DMS153 (cell line): ENCODE measurements at regions not wholly inside any gene's neighbourhood (a gene's known extent, or its start where the extent isn't known, plus 50 kb on each side); places are given as distances from the start of the nearest gene placed in this dataset.

Experiments
- DNase-seq: peaks from one replicate; lab custom pipeline; 2025; lab: John Stamatoyannopoulos, UW

- DNase-seq: no peak
Observed at GRCh38 chrX:39174241-39174771, 373.0 kb downstream of the MID1IP1 start.

GRCh38 chrX:39174772-39175417 is 373.6 kb downstream of the MID1IP1 start:
- DNase-seq: peak; percentile 54

- DNase-seq: no peak
Observed at GRCh38 chrX:39175418-39176057, 374.3 kb downstream of the MID1IP1 start.

- DNase-seq: no peak
Observed at GRCh38 chrX:39176105-39176504, 374.8 kb downstream of the MID1IP1 start.

GRCh38 chrX:39189431-39189830 is 388.2 kb downstream of the MID1IP1 start:
- DNase-seq: no peak

- DNase-seq: no peak
Observed at GRCh38 chrX:39194673-39195072, 393.4 kb downstream of the MID1IP1 start.

DNA sequence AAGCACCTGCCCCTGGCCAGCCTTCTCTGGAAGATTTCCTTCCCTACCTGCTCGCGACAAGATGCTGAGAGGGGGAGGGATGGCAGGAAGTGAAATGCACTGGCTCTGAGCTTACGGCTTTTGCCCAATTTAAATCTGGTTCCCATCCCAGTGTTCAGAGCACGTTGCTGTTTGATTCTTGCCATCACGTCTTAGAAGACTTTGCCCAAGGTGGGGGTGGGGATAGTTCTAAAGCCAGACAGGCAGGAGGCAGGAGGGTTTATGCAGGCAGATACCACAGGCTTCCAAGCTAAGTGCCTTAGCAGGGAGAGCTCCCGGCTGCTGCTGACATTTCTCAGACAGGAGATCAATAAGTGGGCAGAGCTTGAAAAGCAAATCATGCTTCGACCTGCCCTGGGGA is 393.9 kb downstream of the MID1IP1 start:
- DNase-seq: no peak

DNA sequence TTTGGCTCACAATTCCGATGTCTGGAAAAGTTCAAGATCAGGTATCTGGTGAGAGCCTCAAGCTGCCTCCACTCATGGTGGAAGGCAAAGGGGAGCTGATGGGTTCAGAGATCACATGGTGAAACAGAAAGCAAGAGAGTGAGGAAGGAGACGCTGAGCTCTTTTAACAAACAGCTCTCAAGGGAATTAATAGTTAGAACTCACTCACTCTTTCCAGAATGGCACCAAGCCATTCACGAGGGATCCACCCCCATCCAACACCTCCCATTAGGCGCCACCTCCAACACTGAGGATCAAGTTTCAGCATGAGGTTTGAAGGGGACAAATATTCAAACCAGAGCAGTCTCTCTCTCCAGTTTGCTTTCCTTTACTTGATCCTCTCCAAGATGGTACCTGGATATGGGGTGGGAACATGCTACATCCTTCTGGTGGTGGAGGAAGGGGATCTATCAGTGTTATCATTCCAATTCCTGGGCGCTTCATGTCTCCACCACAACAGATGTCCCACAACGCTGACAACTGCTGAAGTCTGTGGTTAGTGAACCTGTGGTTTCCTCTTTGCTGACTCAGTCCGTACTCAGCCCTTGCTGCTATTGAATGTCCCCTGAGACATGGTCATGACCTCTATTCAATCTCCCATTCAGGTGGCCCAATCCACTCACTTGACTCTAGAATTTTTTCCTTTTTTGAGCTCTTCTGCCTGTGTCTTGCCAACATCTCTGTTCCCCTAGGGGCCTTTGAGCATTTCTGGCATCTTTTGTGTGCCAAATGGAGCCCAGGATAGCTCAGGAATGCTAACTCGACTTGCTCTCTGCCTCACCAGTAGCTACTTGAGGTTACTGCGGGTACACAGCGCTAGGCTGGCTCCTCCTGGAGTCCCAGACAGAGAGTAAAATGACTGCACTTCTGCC is 395.2 kb downstream of the MID1IP1 start:
- DNase-seq: peak; percentile 67

DNA sequence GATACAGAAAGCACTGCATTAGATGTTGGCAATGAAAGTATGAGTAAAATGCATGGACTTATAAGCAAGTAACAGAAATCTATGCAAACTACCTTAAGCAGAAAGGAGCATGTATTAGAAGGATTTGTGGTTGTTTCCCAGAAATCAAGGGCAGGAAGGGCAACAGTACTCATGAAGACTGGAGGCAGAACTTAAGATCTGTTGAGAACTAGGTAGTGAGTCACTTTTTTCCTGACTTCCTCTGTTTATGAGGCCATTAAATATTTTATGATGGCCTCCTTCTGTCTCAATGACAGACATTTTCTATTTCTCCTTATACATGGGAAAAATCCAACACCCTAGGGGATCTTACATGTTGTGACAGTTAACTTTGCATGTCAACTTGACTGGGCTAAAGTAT is 398.2 kb downstream of the MID1IP1 start:
- DNase-seq: no peak

DNA sequence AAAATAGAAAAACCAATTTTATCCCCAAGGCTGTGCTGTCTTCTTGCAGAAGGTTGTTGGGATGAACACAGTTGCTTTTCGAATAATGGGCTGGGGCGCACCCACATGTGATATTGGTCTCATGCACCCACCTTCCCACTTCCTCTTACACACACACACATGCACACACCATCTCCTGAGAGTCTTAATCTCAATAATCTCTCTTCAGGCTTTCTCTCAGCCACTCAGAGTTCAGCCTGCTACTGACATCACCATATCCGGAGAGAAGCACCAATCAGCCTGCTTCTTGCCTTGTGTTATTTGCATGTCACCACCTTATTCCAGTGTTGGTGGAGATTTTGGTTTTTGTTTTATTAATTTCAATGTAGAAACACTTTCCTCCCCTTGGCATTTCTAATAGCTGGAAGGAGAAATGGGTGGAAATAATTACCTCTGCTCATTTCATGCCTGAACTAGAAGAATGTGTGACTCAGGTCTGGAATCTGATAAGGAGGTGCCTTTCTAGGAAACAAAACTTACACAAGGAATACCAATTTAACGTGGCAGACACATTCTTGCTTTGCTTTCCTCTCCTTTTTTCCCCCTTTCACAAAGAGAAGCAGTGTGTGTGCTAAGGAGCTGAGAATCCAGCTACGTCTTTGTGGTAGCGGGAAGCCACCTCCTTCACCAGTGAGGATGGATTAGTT is 400.2 kb downstream of the MID1IP1 start:
- DNase-seq: no peak

- DNase-seq: no peak
Observed at GRCh38 chrX:39202641-39203040, 401.4 kb downstream of the MID1IP1 start.

GRCh38 chrX:39203427-39203826 is 402.2 kb downstream of the MID1IP1 start:
- no peak for DNase-seq

- DNase-seq: no peak
Observed at GRCh38 chrX:39204353-39204752, 403.1 kb downstream of the MID1IP1 start.

DNA sequence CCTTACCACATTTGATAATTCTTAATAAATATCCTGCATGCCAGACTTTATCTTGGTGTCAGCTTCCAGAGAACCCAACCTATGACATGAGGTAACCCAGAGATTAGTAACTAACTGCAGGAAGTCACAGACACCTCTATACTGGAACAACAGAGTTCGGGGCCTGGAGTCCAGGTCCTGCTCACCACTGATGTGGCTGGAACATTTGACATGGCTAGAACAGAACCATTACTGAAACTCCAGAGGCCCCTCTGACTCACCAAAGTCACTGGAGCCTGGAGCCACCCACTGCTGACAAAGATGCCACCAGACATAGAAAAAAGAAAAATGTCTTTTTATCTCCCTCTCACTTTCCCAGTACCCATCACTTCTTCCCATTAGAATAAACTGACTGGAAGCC is 403.7 kb downstream of the MID1IP1 start:
- no peak for DNase-seq

- DNase-seq: no peak
Observed at GRCh38 chrX:39205467-39205866, 404.2 kb downstream of the MID1IP1 start.

DNA sequence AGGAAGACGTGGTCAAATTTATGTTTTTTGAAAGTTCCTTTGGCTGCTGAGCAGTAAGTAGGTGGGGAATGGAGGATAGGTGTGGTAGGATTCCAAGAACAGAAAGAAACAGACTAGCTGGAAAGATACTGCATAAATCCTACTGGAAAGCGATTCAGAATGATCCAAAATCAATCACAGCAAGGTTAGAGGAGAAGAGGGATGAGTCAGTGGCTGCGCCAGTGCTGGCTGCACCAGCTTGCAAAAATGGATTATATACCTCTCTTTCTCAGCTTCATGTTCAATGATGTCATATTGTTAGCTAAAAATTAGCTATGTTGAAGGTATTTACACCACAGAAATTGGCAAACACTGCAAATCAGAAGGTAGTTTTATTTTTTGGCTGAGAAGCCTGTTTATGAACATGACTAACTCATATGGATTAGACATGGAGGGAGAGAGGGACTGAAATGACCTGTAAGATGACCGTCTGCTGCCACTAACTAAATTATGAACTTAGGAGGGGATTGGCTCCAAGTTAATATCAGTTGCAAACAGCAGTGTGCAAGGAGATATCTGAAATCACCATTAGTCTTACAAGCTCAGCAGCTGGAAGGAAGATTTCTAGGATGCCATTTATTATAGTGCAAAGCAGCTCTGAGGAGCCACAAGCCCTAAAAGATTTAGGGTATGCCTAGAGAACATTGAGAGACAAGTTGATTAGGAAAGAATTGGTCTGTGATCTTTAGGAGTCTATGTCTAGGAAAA is 405.3 kb downstream of the MID1IP1 start:
- DNase-seq: no peak

DNA sequence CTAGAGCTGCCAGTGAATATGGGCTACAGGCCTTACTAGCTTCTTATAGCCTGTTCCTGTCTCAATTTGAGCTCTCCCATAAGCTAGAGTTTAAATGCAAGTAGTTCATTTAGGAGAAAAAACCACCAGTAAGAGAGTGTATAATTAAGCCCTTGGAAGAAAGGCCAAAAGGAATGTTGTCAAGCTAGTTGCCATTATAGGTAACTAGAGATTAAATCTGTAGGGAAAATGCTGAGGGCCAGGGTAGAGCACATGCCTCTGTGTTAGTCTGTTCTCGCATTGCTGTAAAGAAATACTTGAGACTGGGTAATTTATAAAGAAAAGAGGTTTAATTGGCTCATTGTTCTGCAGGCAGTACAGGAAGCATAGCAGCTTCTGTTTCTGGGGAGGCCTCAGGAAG is 410.2 kb downstream of the MID1IP1 start:
- no peak for DNase-seq

DNA sequence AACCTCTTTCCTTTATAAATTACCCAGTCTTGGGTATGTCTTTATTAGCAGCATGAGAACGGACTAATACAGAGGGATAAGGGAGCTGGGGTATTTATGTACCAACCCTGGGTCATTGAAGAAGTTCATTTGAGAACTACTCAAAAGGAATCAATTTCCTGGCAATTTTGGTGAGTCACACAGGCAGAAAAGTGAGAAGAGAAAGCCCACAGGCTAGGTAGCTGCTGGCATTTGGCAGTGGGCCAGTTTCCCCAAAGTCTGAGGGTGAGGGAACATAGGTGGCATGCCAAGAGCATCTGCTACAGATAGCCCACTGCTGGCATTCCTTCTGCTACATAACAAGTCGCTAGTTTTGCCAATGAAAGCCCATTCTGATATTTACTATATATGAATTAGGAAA is 411.2 kb downstream of the MID1IP1 start:
- DNase-seq: no peak

GRCh38 chrX:39214387-39215126 is 413.3 kb downstream of the MID1IP1 start:
- no peak for DNase-seq

GRCh38 chrX:39220952-39221351 is 419.7 kb downstream of the MID1IP1 start:
- DNase-seq: no peak
